Esophagus muscularis mucosa (tissue), 4 donors: ENCODE measurements at regions not wholly inside any gene's neighbourhood (a gene's known extent, or its start where the extent isn't known, plus 50 kb on each side); places are given as distances from the start of the nearest gene placed in this dataset.

ENCODE experiments used
- DNase-seq: peaks from one replicate; pipeline ENCODE4 v3.0.0-alpha.2; 2017; ENCODE audit errors: extremely low spot score
- H3K27ac ChIP-seq, 4 donors: fragments of 200-600 bp; sonication (generic); replicated peaks in 1 of 4; 1 replicate in 3 of 4; 2 replicates in 1 of 4; pipeline ENCODE4 v1.5.1; 2016 to 2019; ENCODE audit warnings: mild to moderate bottlenecking in 1 of 4
- H3K27me3 ChIP-seq, 4 donors: fragments of 200-600 bp; sonication (generic); one replicate each; pipeline versions ENCODE4 v1.5.1 to v1.6.0; 2016 to 2019
- H3K36me3 ChIP-seq, 4 donors: fragments of 200-600 bp; sonication (generic); one replicate each; pipeline ENCODE4 v1.5.1; 2016 to 2019
- H3K4me1 ChIP-seq, 4 donors: fragments of 200-600 bp; sonication (generic); one replicate each; pipeline ENCODE4 v1.5.1; 2016 to 2019
- H3K4me3 ChIP-seq, 4 donors: fragments of 200-600 bp; sonication (generic); 1 replicate in 2 of 4; 2 replicates in 2 of 4; pipeline ENCODE4 v1.5.1; 2016 to 2019; ENCODE audit warnings: mild to moderate bottlenecking in 4 of 4, moderate library complexity in 1 of 4
- H3K9me3 ChIP-seq, 4 donors: fragments of 200-600 bp; sonication (generic); 1 replicate in 3 of 4; 2 replicates in 1 of 4; pipeline ENCODE4 v1.5.1; 2016 to 2019
- CTCF ChIP-seq, 3 experiments: fragments of 200-600 bp in 2 of 3; fragments of 450-650 bp in 1 of 3; sonication (generic) in 2 of 3; IDR thresholded peaks; one replicate each; pipeline ENCODE4 v1.5.1; 2017 to 2019; ENCODE audit warnings: antibody characterized with exemption in 3 of 3, mild to moderate bottlenecking in 2 of 3, moderate library complexity in 1 of 3
- EP300 ChIP-seq: sonication (generic); formaldehyde crosslinking; IDR thresholded peaks from one replicate; pipeline ENCODE4 v1.6.1; 2017; ENCODE audit warnings: antibody characterized with exemption
- POLR2A ChIP-seq: fragments of 450-650 bp; IDR thresholded peaks from one replicate; pipeline ENCODE4 v1.6.1; 2017; ENCODE audit warnings: antibody characterized with exemption, moderate library complexity, mild to moderate bottlenecking, low read depth
- POLR2AphosphoS5 ChIP-seq, 2 donors: sonication (generic); formaldehyde crosslinking; IDR thresholded peaks; one replicate each; pipeline ENCODE4 v1.6.1; 2017; ENCODE audit warnings: antibody characterized with exemption in 2 of 2
- WGBS: methylation state at CpG from one replicate; pipeline ENCODE4 v1.1.5; 2018; 5-methylcytosine and 5-hydroxymethylcytosine counted together
- intact Hi-C: fragments of 100-400 bp; cut with DNase I; formaldehyde crosslinking; loops from one replicate; pipeline ENCODE4 v1.15.1; 2023

- Histone ChIP-seq H3K27ac (no peak overlapping the region), H3K36me3 (no peaks in the 10 kb centered on the region), H3K9me3 (no peaks in the 10 kb centered on the region), H3K4me3 (no peak overlapping the region), H3K27me3 (no peaks in the 10 kb centered on the region), H3K4me1 (no peaks in the 10 kb centered on the region)
- intact Hi-C loops = no loop called here
- no peak for DNase-seq
- WGBS = 93% methylated on average over 9 of the region's 9 CpGs
- no peak for TF ChIP-seq EP300
- TF ChIP-seq POLR2AphosphoS5 (IDR thresholded peaks at IDR 0.05) = no peak
- no peak for TF ChIP-seq POLR2A
- TF ChIP-seq CTCF (IDR thresholded peaks at IDR 0.05) = no peak
These were observed 69.3 kb upstream of the AGBL1 start for GRCh38 chr15:86010398-86010797.

GRCh38 chr15:86010891-86011290 is 68.8 kb upstream of the AGBL1 start:
- 92% methylated on average over 5 of the region's 5 CpGs for WGBS

GRCh38 chr15:86014016-86014415 is 65.7 kb upstream of the AGBL1 start:
- H3K27me3 ChIP-seq = no peaks in the 10 kb centered on the region
- TF ChIP-seq CTCF (IDR thresholded peaks at IDR 0.05) = no peak
- TF ChIP-seq EP300 = no peak
- no peak for TF ChIP-seq POLR2A
- TF ChIP-seq POLR2AphosphoS5 (IDR thresholded peaks at IDR 0.05) = no peak
- intact Hi-C loops = no loop called here
- no peaks in the 10 kb centered on the region for H3K36me3 ChIP-seq
- H3K4me3 ChIP-seq = no peak overlapping the region
- no peak for DNase-seq
- no peak overlapping the region for H3K27ac ChIP-seq
- H3K9me3 ChIP-seq = no peaks in the 10 kb centered on the region
- 84% methylated on average over 3 of the region's 3 CpGs for WGBS
- H3K4me1 ChIP-seq = no peaks in the 10 kb centered on the region

More at GRCh38 chr15:86010891-86011290, 68.8 kb upstream of the AGBL1 start:
- Histone ChIP-seq H3K27me3 (no peaks in the 10 kb centered on the region), H3K4me1 (no peaks in the 10 kb centered on the region), H3K27ac (no peak overlapping the region), H3K36me3 (no peaks in the 10 kb centered on the region), H3K9me3 (no peaks in the 10 kb centered on the region), H3K4me3 (no peak overlapping the region)
- TF ChIP-seq POLR2A = no peak
- no peak for TF ChIP-seq EP300
- no peak for TF ChIP-seq POLR2AphosphoS5 (IDR thresholded peaks at IDR 0.05)
- TF ChIP-seq CTCF (IDR thresholded peaks at IDR 0.05) = no peak
- intact Hi-C loops = no loop called here
- DNase-seq = no peak

GRCh38 chr15:86016750-86017149 is 62.9 kb upstream of the AGBL1 start:
- peaks cover 0 to 5% (median 5%) of the 10 kb centered on the region in 4 donors for H3K4me1 ChIP-seq
- intact Hi-C loops = no loop called here
- no peak overlapping the region for H3K27ac ChIP-seq
- H3K9me3 ChIP-seq = no peaks in the 10 kb centered on the region
- 88% methylated on average over 3 of the region's 3 CpGs for WGBS
- no peak for TF ChIP-seq EP300
- TF ChIP-seq POLR2AphosphoS5 (IDR thresholded peaks at IDR 0.05) = no peak
- TF ChIP-seq POLR2A = no peak
- no peak for TF ChIP-seq CTCF (IDR thresholded peaks at IDR 0.05)
- DNase-seq = no peak
- no peaks in the 10 kb centered on the region for H3K36me3 ChIP-seq
- H3K27me3 ChIP-seq = no peaks in the 10 kb centered on the region
- H3K4me3 ChIP-seq = no peak overlapping the region

GRCh38 chr15:86018679-86019078 is 61.0 kb upstream of the AGBL1 start:
- 82% methylated on average over 5 of the region's 5 CpGs for WGBS
- no peak overlapping the region for H3K4me3 ChIP-seq
- H3K27me3 ChIP-seq = no peaks in the 10 kb centered on the region

More at GRCh38 chr15:86018679-86019078, 61.0 kb upstream of the AGBL1 start:
- TF ChIP-seq POLR2AphosphoS5 (IDR thresholded peaks at IDR 0.05) (no peak), CTCF (IDR thresholded peaks at IDR 0.05) (no peak), EP300 (no peak), POLR2A (no peak)
- peaks cover 0 to 13% (median 10%) of the 10 kb centered on the region in 4 donors for H3K4me1 ChIP-seq
- intact Hi-C loops = no loop called here
- no peaks in the 10 kb centered on the region for H3K36me3 ChIP-seq
- no peak for DNase-seq
- H3K9me3 ChIP-seq = no peaks in the 10 kb centered on the region
- H3K27ac ChIP-seq = no peak overlapping the region
